GM12872 (cell line): ENCODE measurements at regions not wholly inside any gene's neighbourhood (a gene's known extent, or its start where the extent isn't known, plus 50 kb on each side); places are given as distances from the start of the nearest gene placed in this dataset.

Source experiments
- CTCF ChIP-seq: IDR thresholded peaks from 3 replicates; pipeline ENCODE4 v1.5.1; 2011; ENCODE audit warnings: low read depth, mild to moderate bottlenecking, low read length, moderate library complexity; ENCODE audit not compliant: insufficient read depth

GRCh38 chr6:167566711-167567141 is 241.8 kb downstream of the TTLL2 start:
- no peak for TF ChIP-seq CTCF

- TF ChIP-seq CTCF = no peak
These were observed 242.5 kb downstream of the TTLL2 start for GRCh38 chr6:167567142-167568033.

- no peak for TF ChIP-seq CTCF
These were observed 243.6 kb downstream of the TTLL2 start for GRCh38 chr6:167568407-167569024.

GRCh38 chr6:167569041-167569805 is 244.3 kb downstream of the TTLL2 start:
- no peak for TF ChIP-seq CTCF

GRCh38 chr6:167569879-167570278 is 245.0 kb downstream of the TTLL2 start:
- TF ChIP-seq CTCF = no peak

GRCh38 chr6:167570460-167571400 is 245.8 kb downstream of the TTLL2 start:
- TF ChIP-seq CTCF = no peak

GRCh38 chr6:167571550-167571949 is 246.7 kb downstream of the TTLL2 start:
- no peak for TF ChIP-seq CTCF
